Hepatic stellate cell (primary cell): ENCODE measurements at regions not wholly inside any gene's neighbourhood (a gene's known extent, or its start where the extent isn't known, plus 50 kb on each side); places are given as distances from the start of the nearest gene placed in this dataset.

Experiments used
- DNase-seq: peaks from one replicate; pipeline ENCODE4 v3.0.0; 2011; ENCODE audit warnings: low spot score

- no peak for DNase-seq
Observed at GRCh38 chr7:47147213-47147631, 434.7 kb downstream of the TNS3 start.

- DNase-seq = no peak
Observed at GRCh38 chr7:47145982-47146381, 435.9 kb downstream of the TNS3 start.

GRCh38 chr7:47145186-47145725 is 436.7 kb downstream of the TNS3 start:
- no peak for DNase-seq

- no peak for DNase-seq
Observed at GRCh38 chr7:47143339-47143738, 438.6 kb downstream of the TNS3 start.

- no peak for DNase-seq
Observed at GRCh38 chr7:47142867-47143175, 439.1 kb downstream of the TNS3 start.

GRCh38 chr7:47142169-47142866 is 439.6 kb downstream of the TNS3 start:
- no peak for DNase-seq

- DNase-seq = no peak
Observed at GRCh38 chr7:47132471-47132870, 449.4 kb downstream of the TNS3 start.

- no peak for DNase-seq
Observed at GRCh38 chr7:47128700-47129099, 453.2 kb downstream of the TNS3 start.

GRCh38 chr7:47125529-47125928 is 456.4 kb downstream of the TNS3 start:
- no peak for DNase-seq

- no peak for DNase-seq
Observed at GRCh38 chr7:47119261-47119865, 462.5 kb downstream of the TNS3 start.

GRCh38 chr7:47104206-47104549 is 477.7 kb downstream of the TNS3 start:
- no peak for DNase-seq

- no peak for DNase-seq
Observed at GRCh38 chr7:47103498-47104205, 478.3 kb downstream of the TNS3 start.

GRCh38 chr7:47102331-47102841 is 479.5 kb downstream of the TNS3 start:
- no peak for DNase-seq

GRCh38 chr7:47100817-47101435 is 481.0 kb downstream of the TNS3 start:
- no peak for DNase-seq

GRCh38 chr7:47100148-47100816 is 481.6 kb downstream of the TNS3 start:
- DNase-seq = no peak

GRCh38 chr7:47097431-47097830 is 484.5 kb downstream of the TNS3 start:
- no peak for DNase-seq

GRCh38 chr7:47095946-47096345 is 486.0 kb downstream of the TNS3 start:
- DNase-seq = no peak

GRCh38 chr7:47094462-47094861 is 487.4 kb downstream of the TNS3 start:
- no peak for DNase-seq

GRCh38 chr7:47093320-47094234 is 488.3 kb downstream of the TNS3 start:
- no peak for DNase-seq

- no peak for DNase-seq
Observed at GRCh38 chr7:47092336-47092735, 489.6 kb downstream of the TNS3 start.

GRCh38 chr7:47091141-47091540 is 490.8 kb downstream of the TNS3 start:
- no peak for DNase-seq
